Uterus (tissue), 3 donors: ENCODE measurements at regions not wholly inside any gene's neighbourhood (a gene's known extent, or its start where the extent isn't known, plus 50 kb on each side); places are given as distances from the start of the nearest gene placed in this dataset.

Experiments used
- DNase-seq, 2 donors: peaks; one replicate each; pipeline ENCODE4 v3.0.0-alpha.2; 2019 to 2020
- H3K27ac ChIP-seq, 2 donors: fragments of 200-600 bp; sonication (generic); 1 replicate in 1 of 2; 2 replicates in 1 of 2; pipeline ENCODE4 v1.5.1; 2016 to 2018
- H3K27me3 ChIP-seq, 2 donors: fragments of 200-600 bp; sonication (generic); one replicate each; pipeline ENCODE4 v1.5.1; 2018 to 2019; ENCODE audit warnings: control low read depth in 1 of 2
- H3K36me3 ChIP-seq, 2 donors: fragments of 200-600 bp; sonication (generic); one replicate each; pipeline ENCODE4 v1.5.1; 2019; ENCODE audit warnings: control low read depth in 1 of 2
- H3K4me1 ChIP-seq, 2 donors: fragments of 200-600 bp; sonication (generic); one replicate each; pipeline ENCODE4 v1.5.1; 2018 to 2019; ENCODE audit warnings: control low read depth in 1 of 2
- H3K4me3 ChIP-seq, 2 donors: fragments of 200-600 bp; sonication (generic); 1 replicate in 1 of 2; 2 replicates in 1 of 2; pipeline ENCODE4 v1.5.1; 2018 to 2019; ENCODE audit warnings: mild to moderate bottlenecking in 1 of 2
- H3K9me3 ChIP-seq, 2 donors: fragments of 200-600 bp; sonication (generic); one replicate each; pipeline ENCODE4 v1.5.1; 2019; ENCODE audit warnings: control low read depth in 1 of 2
- CTCF ChIP-seq, 4 experiments: fragments of 200-600 bp in 2 of 4; fragments of 450-650 bp in 2 of 4; sonication (generic) in 2 of 4; IDR thresholded peaks; one replicate each; pipeline ENCODE4 v1.5.1; 2016 to 2019; ENCODE audit warnings: antibody characterized with exemption in 4 of 4, mild to moderate bottlenecking in 2 of 4, moderate library complexity in 1 of 4
- POLR2A ChIP-seq, 2 donors: fragments of 450-650 bp; IDR thresholded peaks; one replicate each; pipeline ENCODE4 v1.6.1; 2016; ENCODE audit warnings: antibody characterized with exemption in 2 of 2, mild to moderate bottlenecking in 1 of 2, moderate library complexity in 1 of 2
- intact Hi-C: fragments of 100-400 bp; cut with DNase I; formaldehyde crosslinking; loops from one replicate; pipeline ENCODE4 v1.15.1; 2023; ENCODE audit warnings: low total_unique reads
- donor health status: DM: yes; HTN: yes; CAD: no.

GRCh38 chr3:165451371-165452070, 255.3 kb upstream of the SLITRK3 start:
- Histone ChIP-seq H3K4me3 (no peak overlapping the region), H3K27ac (no peak overlapping the region), H3K9me3 (no peaks in the 10 kb centered on the region), H3K4me1 (no peaks in the 10 kb centered on the region), H3K36me3 (no peaks in the 10 kb centered on the region), H3K27me3 (no peaks in the 10 kb centered on the region)
- TF ChIP-seq CTCF (IDR thresholded peaks at IDR 0.05) (no peak), POLR2A (IDR thresholded peaks at IDR 0.05) (no peak)
- no peak for DNase-seq
- intact Hi-C loops = no loop called here

DNA sequence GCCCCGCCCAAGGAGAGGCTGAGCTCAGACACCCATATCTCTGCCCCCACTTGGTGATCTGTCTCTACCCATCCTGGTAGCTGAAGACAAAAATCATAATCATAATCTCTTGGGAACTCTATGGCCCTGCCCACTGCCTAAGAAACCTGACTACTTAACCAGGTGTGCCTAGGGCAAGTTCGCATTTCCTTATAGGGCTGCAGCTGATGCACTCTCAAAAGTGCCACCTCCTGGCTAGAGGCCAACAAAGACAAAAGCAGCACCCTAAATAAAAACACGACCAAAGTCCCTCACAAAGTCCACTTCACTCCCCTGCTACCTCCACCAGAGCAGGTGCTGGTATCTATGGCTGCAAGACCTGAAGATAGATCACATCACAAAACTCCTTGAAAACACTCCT, 250.4 kb upstream of the SLITRK3 start:
- Histone ChIP-seq H3K4me1 (no peaks in the 10 kb centered on the region), H3K27me3 (no peaks in the 10 kb centered on the region), H3K4me3 (no peak overlapping the region), H3K27ac (no peak overlapping the region), H3K36me3 (no peaks in the 10 kb centered on the region), H3K9me3 (no peaks in the 10 kb centered on the region)
- no peak for DNase-seq
- TF ChIP-seq CTCF (IDR thresholded peaks at IDR 0.05) (no peak), POLR2A (IDR thresholded peaks at IDR 0.05) (no peak)
- intact Hi-C loops = no loop called here

DNA sequence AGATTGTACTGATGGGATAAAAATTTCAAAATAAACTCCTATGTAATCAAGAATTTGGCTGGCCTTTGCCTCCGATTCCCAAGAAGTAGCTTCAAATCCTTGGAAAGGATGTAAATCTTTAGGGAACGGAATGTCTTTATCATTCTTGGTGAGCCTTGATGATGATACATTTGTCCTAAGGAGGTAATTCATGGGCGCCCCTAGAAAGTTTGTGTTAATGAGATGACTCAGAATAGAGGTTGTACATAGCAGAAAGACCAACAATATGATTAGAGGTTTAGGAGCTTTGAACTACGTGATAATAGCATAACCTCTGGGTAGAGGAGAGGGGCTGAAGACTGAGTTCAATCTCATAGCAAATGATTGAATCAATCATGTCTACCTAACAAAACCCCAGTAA, 248.6 kb upstream of the SLITRK3 start:
- TF ChIP-seq POLR2A (IDR thresholded peaks at IDR 0.05) (no peak), CTCF (IDR thresholded peaks at IDR 0.05) (no peak)
- intact Hi-C loops = no loop called here
- Histone ChIP-seq H3K27me3 (no peaks in the 10 kb centered on the region), H3K27ac (no peak overlapping the region), H3K4me3 (no peak overlapping the region), H3K4me1 (no peaks in the 10 kb centered on the region), H3K36me3 (no peaks in the 10 kb centered on the region), H3K9me3 (no peaks in the 10 kb centered on the region)
- DNase-seq = no peak

DNA sequence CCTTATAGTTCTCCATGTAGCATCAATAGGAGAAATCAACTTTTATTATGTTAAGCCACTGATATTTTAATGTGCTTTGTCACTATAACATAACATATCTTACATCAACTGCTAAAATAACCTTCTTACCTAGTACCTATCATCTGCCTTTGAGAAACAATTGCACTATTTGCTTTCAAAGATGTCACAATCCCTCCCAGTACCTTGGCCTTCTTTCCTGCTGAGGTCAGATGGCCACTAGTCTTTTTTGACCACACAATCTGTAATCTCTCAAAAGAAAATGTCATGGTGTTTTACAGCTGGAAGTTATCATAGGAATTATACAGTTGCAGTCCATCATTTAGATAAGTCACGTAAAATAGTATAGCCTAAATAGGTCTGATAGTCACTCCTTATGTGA, 247.5 kb upstream of the SLITRK3 start:
- H3K4me1 ChIP-seq = no peaks in the 10 kb centered on the region
- no peak for DNase-seq
- no peak overlapping the region for H3K4me3 ChIP-seq
- intact Hi-C loops = no loop called here
- H3K36me3 ChIP-seq = no peaks in the 10 kb centered on the region
- H3K9me3 ChIP-seq = no peaks in the 10 kb centered on the region
- TF ChIP-seq POLR2A (IDR thresholded peaks at IDR 0.05) (no peak), CTCF (IDR thresholded peaks at IDR 0.05) (no peak)
- no peak overlapping the region for H3K27ac ChIP-seq
- no peaks in the 10 kb centered on the region for H3K27me3 ChIP-seq

- intact Hi-C loops = no loop called here
- Histone ChIP-seq H3K36me3 (no peaks in the 10 kb centered on the region), H3K9me3 (no peaks in the 10 kb centered on the region), H3K27ac (no peak overlapping the region), H3K4me1 (no peaks in the 10 kb centered on the region), H3K27me3 (no peaks in the 10 kb centered on the region), H3K4me3 (no peak overlapping the region)
- no peak for TF ChIP-seq CTCF (IDR thresholded peaks at IDR 0.05)
- TF ChIP-seq POLR2A (IDR thresholded peaks at IDR 0.05) = no peak
- no peak for DNase-seq
Observed at GRCh38 chr3:165442061-165442460, 245.9 kb upstream of the SLITRK3 start.
